Activated CD4-positive, alpha-beta T cell treated with anti-CD3 and anti-CD28 coated beads, Interleukin-2, amount 50 U/mL, for 24 hours (primary cell): ENCODE measurements at regions not wholly inside any gene's neighbourhood (a gene's known extent, or its start where the extent isn't known, plus 50 kb on each side); places are given as distances from the start of the nearest gene placed in this dataset.
"Not testable (repeated sequence)": the region's sequence is repeated elsewhere in the genome, so short reads cannot be mapped to it uniquely, and the experiment has no call there.

Experiments
- DNase-seq, 2 donors: peaks; one replicate each; pipeline ENCODE4 v3.0.0-alpha.2; 2020; ENCODE audit warnings: low read depth in 1 of 2, low spot score in 1 of 2

GRCh38 chr6:79810185-79810705 is 137.1 kb downstream of the ELOVL4 start:
- no peak for DNase-seq

GRCh38 chr6:79808921-79809320 is 138.4 kb downstream of the ELOVL4 start:
- DNase-seq, result no peak

- not testable (repeated sequence) for DNase-seq
These were observed 140.7 kb downstream of the ELOVL4 start for GRCh38 chr6:79806661-79807060.

- no peak for DNase-seq
These were observed 142.6 kb downstream of the ELOVL4 start for GRCh38 chr6:79804732-79805131.

- DNase-seq, result no peak
These were observed 143.4 kb downstream of the ELOVL4 start for GRCh38 chr6:79803917-79804316.

GRCh38 chr6:79802657-79803300 is 144.6 kb downstream of the ELOVL4 start:
- DNase-seq, result no peak

- no peak for DNase-seq
These were observed 146.0 kb downstream of the ELOVL4 start for GRCh38 chr6:79801362-79801761.

GRCh38 chr6:79798841-79799240 is 148.5 kb downstream of the ELOVL4 start:
- DNase-seq, result no peak

- no peak for DNase-seq
These were observed 149.4 kb downstream of the ELOVL4 start for GRCh38 chr6:79797912-79798311.

- DNase-seq, result no peak
These were observed 150.1 kb downstream of the ELOVL4 start for GRCh38 chr6:79797163-79797764.

GRCh38 chr6:79796197-79796596 is 151.2 kb downstream of the ELOVL4 start:
- no peak for DNase-seq

- DNase-seq, result no peak
These were observed 157.5 kb downstream of the ELOVL4 start for GRCh38 chr6:79789896-79790295.

- no peak for DNase-seq
These were observed 157.6 kb downstream of the SH3BGRL2 start for GRCh38 chr6:79788756-79789155.

GRCh38 chr6:79787626-79788025 is 156.5 kb downstream of the SH3BGRL2 start:
- no peak for DNase-seq

- DNase-seq, result no peak
These were observed 153.2 kb downstream of the SH3BGRL2 start for GRCh38 chr6:79784395-79784753.

GRCh38 chr6:79783670-79784394 is 152.7 kb downstream of the SH3BGRL2 start:
- no peak for DNase-seq

GRCh38 chr6:79782792-79783580 is 151.9 kb downstream of the SH3BGRL2 start:
- no peak for DNase-seq

GRCh38 chr6:79781916-79782315 is 150.8 kb downstream of the SH3BGRL2 start:
- DNase-seq, result no peak

- DNase-seq, result no peak
These were observed 149.8 kb downstream of the SH3BGRL2 start for GRCh38 chr6:79780881-79781280.

- no peak for DNase-seq
These were observed 147.7 kb downstream of the SH3BGRL2 start for GRCh38 chr6:79778816-79779215.
